ENCODE measurements at regions not wholly inside any gene's neighbourhood (a gene's known extent, or its start where the extent isn't known, plus 50 kb on each side); places are given as distances from the start of the nearest gene placed in this dataset.

DNA sequence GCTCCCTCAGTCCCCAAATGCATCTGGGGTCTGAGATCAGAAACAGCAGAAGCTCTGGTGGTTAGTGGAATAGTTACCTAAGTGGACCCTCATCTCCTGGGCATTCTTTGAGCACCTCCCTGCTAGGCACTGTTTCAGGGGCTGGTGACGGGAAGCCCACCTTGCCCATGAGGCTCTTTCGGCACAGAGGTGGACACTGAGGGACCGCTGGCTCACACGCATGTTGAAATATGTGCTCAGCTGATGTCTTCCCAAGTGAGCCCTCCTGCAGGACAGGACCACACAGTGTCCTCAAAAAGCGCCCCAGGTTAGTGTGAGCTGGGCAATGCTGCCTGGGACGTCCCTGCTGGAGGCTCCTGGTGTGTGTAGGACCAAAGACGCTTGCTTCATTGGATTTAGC, 1379.9 kb downstream of the TBC1D22A start:
- FAIRE-seq, result no peak
- DNase-seq (ENCODE audit: low read depth), result no peak
- no peaks in the 10 kb centered on the region for H3K27me3 ChIP-seq (ENCODE audit: control insufficient read depth, insufficient read depth, low read length)

DNA sequence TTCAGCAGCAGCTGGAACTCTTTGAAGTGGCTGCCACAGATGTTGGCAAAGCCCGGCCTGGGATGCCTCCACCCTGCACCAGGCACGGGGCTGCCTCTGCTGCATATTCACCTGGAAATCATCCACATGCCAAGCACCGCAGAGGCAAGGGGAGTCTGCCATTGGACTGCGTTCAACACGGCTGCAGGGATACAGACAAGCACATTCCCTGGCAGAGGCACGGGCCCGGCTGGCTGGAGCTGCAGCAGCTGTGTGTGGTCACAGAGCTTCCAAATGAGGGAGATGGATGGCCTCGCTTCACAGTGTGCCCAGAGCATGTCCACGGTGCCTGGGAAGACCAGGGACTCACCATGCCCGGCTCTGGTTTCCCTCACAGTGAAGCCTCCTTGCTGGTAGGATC, 1378.9 kb downstream of the TBC1D22A start:
- no peak for FAIRE-seq
- no peaks in the 10 kb centered on the region for H3K27me3 ChIP-seq (ENCODE audit: control insufficient read depth, insufficient read depth, low read length)
- DNase-seq (ENCODE audit: low read depth), result no peak
- H3K4me3 ChIP-seq (ENCODE audit: low read depth, low read length), result no peak overlapping the region
- TF ChIP-seq, protein P1, sequence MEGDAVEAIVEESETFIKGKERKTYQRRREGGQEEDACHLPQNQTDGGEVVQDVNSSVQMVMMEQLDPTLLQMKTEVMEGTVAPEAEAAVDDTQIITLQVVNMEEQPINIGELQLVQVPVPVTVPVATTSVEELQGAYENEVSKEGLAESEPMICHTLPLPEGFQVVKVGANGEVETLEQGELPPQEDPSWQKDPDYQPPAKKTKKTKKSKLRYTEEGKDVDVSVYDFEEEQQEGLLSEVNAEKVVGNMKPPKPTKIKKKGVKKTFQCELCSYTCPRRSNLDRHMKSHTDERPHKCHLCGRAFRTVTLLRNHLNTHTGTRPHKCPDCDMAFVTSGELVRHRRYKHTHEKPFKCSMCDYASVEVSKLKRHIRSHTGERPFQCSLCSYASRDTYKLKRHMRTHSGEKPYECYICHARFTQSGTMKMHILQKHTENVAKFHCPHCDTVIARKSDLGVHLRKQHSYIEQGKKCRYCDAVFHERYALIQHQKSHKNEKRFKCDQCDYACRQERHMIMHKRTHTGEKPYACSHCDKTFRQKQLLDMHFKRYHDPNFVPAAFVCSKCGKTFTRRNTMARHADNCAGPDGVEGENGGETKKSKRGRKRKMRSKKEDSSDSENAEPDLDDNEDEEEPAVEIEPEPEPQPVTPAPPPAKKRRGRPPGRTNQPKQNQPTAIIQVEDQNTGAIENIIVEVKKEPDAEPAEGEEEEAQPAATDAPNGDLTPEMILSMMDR (IDR thresholded peaks at IDR 0.05; ENCODE audit: insufficient read depth, low read length, severe bottlenecking), result no peak
- H3K36me3 ChIP-seq (ENCODE audit: control insufficient read depth, insufficient read depth, low read length), result no peaks in the 10 kb centered on the region

More for the DNA sequence above, 1379.9 kb downstream of the TBC1D22A start:
- TF ChIP-seq, protein P1 (IDR thresholded peaks at IDR 0.05; ENCODE audit: insufficient read depth, low read length, severe bottlenecking), result no peak
- Histone ChIP-seq H3K4me3 (ENCODE audit: low read depth, low read length) (no peak overlapping the region), H3K36me3 (ENCODE audit: control insufficient read depth, insufficient read depth, low read length) (no peaks in the 10 kb centered on the region)

DNA sequence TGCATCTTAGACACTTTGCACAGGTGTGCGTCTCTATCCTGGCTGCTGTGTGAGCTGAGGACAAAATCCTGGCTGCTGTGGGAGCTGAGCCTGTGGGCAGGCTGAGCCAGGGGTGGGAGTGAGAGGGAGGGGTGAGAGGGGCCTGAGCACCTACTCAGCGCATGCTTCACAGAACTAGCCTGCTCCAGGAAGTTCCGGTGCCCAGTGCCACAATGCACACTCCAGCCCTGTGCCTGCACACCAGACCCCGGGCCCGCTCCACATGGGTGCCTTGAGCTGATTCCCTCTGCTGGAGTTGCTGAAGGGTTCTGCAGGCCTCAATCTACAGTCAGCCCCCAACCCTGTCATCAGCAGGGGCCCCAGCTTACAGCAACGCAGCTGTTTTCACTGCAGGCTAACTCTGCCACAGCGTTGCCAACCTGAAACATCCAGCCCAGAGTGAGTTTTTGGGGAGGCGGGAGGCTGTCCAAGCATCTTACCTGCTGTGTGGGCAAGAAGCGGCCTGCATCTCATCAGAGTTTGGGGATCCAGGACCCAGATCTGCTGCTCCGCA, 1377.9 kb downstream of the TBC1D22A start:
- DNase-seq (ENCODE audit: low read depth) (no peak), FAIRE-seq (no peak)
- H3K36me3 ChIP-seq (ENCODE audit: control insufficient read depth, insufficient read depth, low read length), result no peaks in the 10 kb centered on the region
- no peaks in the 10 kb centered on the region for H3K27me3 ChIP-seq (ENCODE audit: control insufficient read depth, insufficient read depth, low read length)
- no peak overlapping the region for H3K4me3 ChIP-seq (ENCODE audit: low read depth, low read length)
- TF ChIP-seq, protein P1 (IDR thresholded peaks at IDR 0.05; ENCODE audit: insufficient read depth, low read length, severe bottlenecking), result no peak

DNA sequence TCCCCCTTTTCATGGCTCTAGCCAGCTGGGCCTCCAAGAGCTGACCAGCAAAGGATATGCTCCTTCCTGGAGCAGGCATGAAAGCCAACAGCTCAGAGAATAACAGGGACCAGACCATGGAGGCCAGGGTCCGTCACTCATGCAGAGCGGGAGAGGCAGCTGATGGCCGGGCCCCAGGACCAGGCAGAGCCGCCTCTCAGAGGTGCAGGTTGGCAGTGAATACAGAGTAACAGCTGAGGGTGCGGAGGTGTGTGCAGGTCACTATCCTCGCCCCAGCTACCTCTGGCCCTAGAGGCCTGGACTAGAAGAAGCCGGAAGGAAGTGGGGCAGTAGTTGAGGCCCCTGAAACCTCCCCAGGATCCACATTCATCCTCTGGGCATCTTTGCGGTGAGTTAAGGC, 1377.3 kb downstream of the TBC1D22A start:
- H3K36me3 ChIP-seq (ENCODE audit: control insufficient read depth, insufficient read depth, low read length), result no peaks in the 10 kb centered on the region
- TF ChIP-seq, protein P1 (IDR thresholded peaks at IDR 0.05; ENCODE audit: insufficient read depth, low read length, severe bottlenecking), result no peak
- DNase-seq (ENCODE audit: low read depth) (no peak), FAIRE-seq (no peak)
- H3K27me3 ChIP-seq (ENCODE audit: control insufficient read depth, insufficient read depth, low read length), result no peaks in the 10 kb centered on the region
- H3K4me3 ChIP-seq (ENCODE audit: low read depth, low read length), result no peak overlapping the region

DNA sequence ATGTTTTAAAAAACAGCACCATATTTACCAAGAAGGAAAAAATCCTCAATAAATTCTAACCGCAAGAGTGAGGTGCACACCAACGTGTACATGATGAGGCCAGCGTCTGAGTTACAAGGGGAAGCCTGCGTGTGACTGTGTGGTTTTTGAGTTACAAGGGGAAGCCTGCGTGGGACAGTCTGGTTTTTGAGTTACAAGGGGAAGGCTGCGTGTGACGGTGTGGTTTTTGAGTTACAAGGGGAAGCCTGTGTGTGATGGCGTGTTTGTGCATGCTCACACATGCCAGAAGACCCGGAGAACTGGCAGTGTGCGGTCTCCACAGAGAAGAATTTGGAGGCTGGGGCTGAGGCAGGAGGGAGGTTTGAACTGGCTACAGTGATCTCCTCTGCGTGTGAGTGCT, 1376.4 kb downstream of the TBC1D22A start:
- Histone ChIP-seq H3K27me3 (ENCODE audit: control insufficient read depth, insufficient read depth, low read length) (no peaks in the 10 kb centered on the region), H3K36me3 (ENCODE audit: control insufficient read depth, insufficient read depth, low read length) (no peaks in the 10 kb centered on the region), H3K4me3 (ENCODE audit: low read depth, low read length) (no peak overlapping the region)
- FAIRE-seq, result no peak
- TF ChIP-seq, protein P1 (IDR thresholded peaks at IDR 0.05; ENCODE audit: insufficient read depth, low read length, severe bottlenecking), result no peak
- no peak for DNase-seq (ENCODE audit: low read depth)

DNA sequence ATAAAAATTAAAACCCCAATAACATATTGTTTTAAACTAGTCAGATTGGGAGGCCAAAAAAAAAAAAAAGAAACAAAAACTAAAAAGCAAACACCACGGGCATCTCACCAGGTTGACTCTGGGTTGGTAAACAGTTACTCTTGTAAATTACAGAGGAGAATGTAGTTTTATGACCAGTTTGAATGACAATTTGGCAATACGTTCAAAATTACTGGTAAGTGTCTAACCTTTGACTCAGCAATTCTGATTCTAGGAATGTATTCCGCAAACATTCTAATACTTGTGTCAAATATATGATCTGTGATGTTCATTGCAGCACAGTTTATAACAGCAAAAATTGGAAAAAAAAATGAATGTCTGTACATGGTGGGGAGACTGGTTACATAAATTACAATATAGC, 1376.0 kb downstream of the TBC1D22A start:
- FAIRE-seq (no peak), DNase-seq (ENCODE audit: low read depth) (no peak)
- Histone ChIP-seq H3K36me3 (ENCODE audit: control insufficient read depth, insufficient read depth, low read length) (no peaks in the 10 kb centered on the region), H3K27me3 (ENCODE audit: control insufficient read depth, insufficient read depth, low read length) (no peaks in the 10 kb centered on the region), H3K4me3 (ENCODE audit: low read depth, low read length) (no peak overlapping the region)
- TF ChIP-seq, protein P1 (IDR thresholded peaks at IDR 0.05; ENCODE audit: insufficient read depth, low read length, severe bottlenecking), result no peak

Data from bronchial epithelial cell (primary cell).